GM12864 (cell line): ENCODE measurements at regions not wholly inside any gene's neighbourhood (a gene's known extent, or its start where the extent isn't known, plus 50 kb on each side); places are given as distances from the start of the nearest gene placed in this dataset.

Experiments used
- DNase-seq: peaks from one replicate; pipeline ENCODE4 v3.0.0-alpha.2; 2011; ENCODE audit warnings: low read depth
- H3K4me3 ChIP-seq: 2 replicates; pipeline ENCODE4 v1.5.1; 2011; ENCODE audit warnings: mild to moderate bottlenecking, low read depth, low read length, control low read depth
- TF ChIP-seq, protein P1 (sequence below): IDR thresholded peaks from 2 replicates; pipeline ENCODE4 v1.5.1; 2011; ENCODE audit warnings: low read depth, mild to moderate bottlenecking, moderate library complexity, low read length, control low read depth, inconsistent platforms; ENCODE audit errors: missing control alignments

DNA sequence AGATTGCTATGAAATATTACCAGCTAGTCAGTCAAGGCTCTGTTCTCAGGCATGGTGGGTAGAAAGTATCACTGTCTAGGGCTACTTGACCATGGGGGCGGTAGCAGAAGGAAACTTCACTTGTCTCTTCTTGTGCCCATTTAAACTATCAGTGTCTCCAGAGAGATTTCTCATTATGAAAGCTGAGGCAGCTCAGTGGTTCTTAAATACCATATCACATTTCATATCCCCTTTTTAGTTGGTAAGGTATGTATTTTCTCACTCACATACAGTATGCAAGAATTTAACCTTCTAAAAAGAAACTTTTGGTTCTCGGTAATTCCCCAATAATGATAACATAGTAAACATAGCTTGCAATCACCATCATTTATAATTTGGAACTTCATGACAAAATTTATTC, 1180.0 kb upstream of the TENM4 start:
- TF ChIP-seq, protein P1, sequence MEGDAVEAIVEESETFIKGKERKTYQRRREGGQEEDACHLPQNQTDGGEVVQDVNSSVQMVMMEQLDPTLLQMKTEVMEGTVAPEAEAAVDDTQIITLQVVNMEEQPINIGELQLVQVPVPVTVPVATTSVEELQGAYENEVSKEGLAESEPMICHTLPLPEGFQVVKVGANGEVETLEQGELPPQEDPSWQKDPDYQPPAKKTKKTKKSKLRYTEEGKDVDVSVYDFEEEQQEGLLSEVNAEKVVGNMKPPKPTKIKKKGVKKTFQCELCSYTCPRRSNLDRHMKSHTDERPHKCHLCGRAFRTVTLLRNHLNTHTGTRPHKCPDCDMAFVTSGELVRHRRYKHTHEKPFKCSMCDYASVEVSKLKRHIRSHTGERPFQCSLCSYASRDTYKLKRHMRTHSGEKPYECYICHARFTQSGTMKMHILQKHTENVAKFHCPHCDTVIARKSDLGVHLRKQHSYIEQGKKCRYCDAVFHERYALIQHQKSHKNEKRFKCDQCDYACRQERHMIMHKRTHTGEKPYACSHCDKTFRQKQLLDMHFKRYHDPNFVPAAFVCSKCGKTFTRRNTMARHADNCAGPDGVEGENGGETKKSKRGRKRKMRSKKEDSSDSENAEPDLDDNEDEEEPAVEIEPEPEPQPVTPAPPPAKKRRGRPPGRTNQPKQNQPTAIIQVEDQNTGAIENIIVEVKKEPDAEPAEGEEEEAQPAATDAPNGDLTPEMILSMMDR, result no peak
- DNase-seq, result no peak
- no peak overlapping the region for H3K4me3 ChIP-seq

GRCh38 chr11:80617156-80617555, 1176.3 kb upstream of the TENM4 start:
- DNase-seq, result no peak
- H3K4me3 ChIP-seq, result no peak overlapping the region
- TF ChIP-seq, protein P1, result no peak

GRCh38 chr11:80616070-80616800, 1175.4 kb upstream of the TENM4 start:
- H3K4me3 ChIP-seq, result no peak overlapping the region
- TF ChIP-seq, protein P1, result no peak
- no peak for DNase-seq

DNA sequence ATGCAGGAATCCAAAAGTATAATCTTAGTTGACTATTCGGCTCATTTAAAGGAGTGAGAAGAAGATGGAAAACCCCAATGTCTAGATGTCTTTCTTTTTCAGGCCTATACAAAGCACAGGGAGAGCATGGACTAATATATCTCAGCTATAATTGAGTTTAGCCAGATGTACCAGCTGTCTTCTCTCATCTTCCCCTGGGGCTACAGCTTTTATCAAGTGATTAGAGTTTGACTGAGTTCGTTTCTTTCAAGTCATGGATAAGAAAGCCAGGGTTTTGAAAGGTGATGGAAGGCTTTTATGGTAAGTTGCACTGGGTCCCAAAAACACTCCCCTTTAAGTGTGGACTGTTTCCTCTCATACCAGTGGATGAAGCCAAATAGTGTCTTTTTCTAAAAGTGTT, 1172.8 kb upstream of the TENM4 start:
- no peak overlapping the region for H3K4me3 ChIP-seq
- no peak for DNase-seq
- TF ChIP-seq, protein P1, result no peak

- H3K4me3 ChIP-seq, result no peak overlapping the region
Measured at GRCh38 chr11:80610516-80610915, 1169.7 kb upstream of the TENM4 start.

DNA sequence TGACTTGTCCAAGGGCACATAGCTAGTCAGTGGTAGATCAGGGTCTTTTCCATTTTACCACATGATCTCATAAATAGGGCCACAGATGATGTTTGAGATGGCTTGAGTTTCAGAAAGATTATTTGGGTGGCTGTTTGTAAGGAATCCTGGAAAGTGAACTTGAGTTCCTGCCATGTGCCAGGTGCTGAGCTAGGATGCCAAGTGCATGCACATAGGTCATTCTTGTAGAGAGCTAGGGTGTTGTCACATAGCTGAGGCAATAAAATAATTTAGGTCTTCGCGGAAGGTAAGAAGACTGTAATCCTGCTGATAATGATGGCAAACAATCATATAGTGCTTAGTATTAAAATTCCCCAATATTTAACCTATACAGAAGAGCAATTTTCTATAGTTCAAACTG, 1162.6 kb upstream of the TENM4 start:
- H3K4me3 ChIP-seq, result no peak overlapping the region
- TF ChIP-seq, protein P1, result no peak
- DNase-seq, result no peak

More at GRCh38 chr11:80610516-80610915, 1169.7 kb upstream of the TENM4 start:
- no peak for DNase-seq
- TF ChIP-seq, protein P1, result no peak

GRCh38 chr11:80598905-80599304, 1158.1 kb upstream of the TENM4 start:
- H3K4me3 ChIP-seq, result no peak overlapping the region
- DNase-seq, result no peak
- TF ChIP-seq, protein P1, result no peak
